Gastroesophageal sphincter (tissue), 4 donors: ENCODE measurements at regions not wholly inside any gene's neighbourhood (a gene's known extent, or its start where the extent isn't known, plus 50 kb on each side); places are given as distances from the start of the nearest gene placed in this dataset.

Experiments used
- ATAC-seq: fragments of 150-250 bp; one replicate; pipeline ENCODE4 v1.9.1; 2016; ENCODE audit warnings: mild to moderate bottlenecking, moderate library complexity
- H3K27ac ChIP-seq, 4 donors: fragments of 200-600 bp; sonication (generic) in 3 of 4; 1 replicate in 3 of 4; 2 replicates in 1 of 4; pipeline ENCODE4 v1.5.1; 2016 to 2019
- H3K27me3 ChIP-seq: fragments of 200-600 bp; sonication (generic); one replicate; pipeline ENCODE4 v1.5.1; 2019
- H3K36me3 ChIP-seq, 2 donors: fragments of 200-600 bp; sonication (generic); one replicate each; pipeline ENCODE4 v1.5.1; 2019; ENCODE audit warnings: control low read depth in 1 of 2
- H3K4me1 ChIP-seq, 3 donors: fragments of 200-600 bp; sonication (generic); 1 replicate in 2 of 3; 2 replicates in 1 of 3; pipeline ENCODE4 v1.5.1; 2016 to 2019; ENCODE audit warnings: control low read depth in 2 of 3
- H3K4me3 ChIP-seq, 2 donors: fragments of 200-600 bp; sonication (generic); one replicate each; pipeline ENCODE4 v1.5.1; 2019; ENCODE audit warnings: mild to moderate bottlenecking in 1 of 2, moderate library complexity in 1 of 2
- H3K9me3 ChIP-seq, 3 donors: fragments of 200-600 bp; sonication (generic); one replicate each; pipeline ENCODE4 v1.5.1; 2017 to 2019; ENCODE audit warnings: control low read depth in 2 of 3
- EP300 ChIP-seq: sonication (generic); formaldehyde crosslinking; IDR thresholded peaks from one replicate; pipeline ENCODE4 v1.6.1; 2017; ENCODE audit warnings: antibody characterized with exemption, mild to moderate bottlenecking
- POLR2A ChIP-seq, 2 donors: fragments of 450-650 bp; IDR thresholded peaks; one replicate each; pipeline ENCODE4 v1.6.1; 2017; ENCODE audit warnings: antibody characterized with exemption in 2 of 2, mild to moderate bottlenecking in 2 of 2, moderate library complexity in 1 of 2
- POLR2AphosphoS5 ChIP-seq: sonication (generic); formaldehyde crosslinking; IDR thresholded peaks from one replicate; pipeline ENCODE4 v1.6.1; 2017; ENCODE audit warnings: antibody characterized with exemption
- WGBS, 2 donors: methylation state at CpG; one replicate each; pipeline ENCODE4 v1.1.5; 2018; ENCODE audit warnings: low coverage in 1 of 2; 5-methylcytosine and 5-hydroxymethylcytosine counted together
- TF ChIP-seq, protein P1 (sequence below), 4 experiments: fragments of 200-600 bp in 2 of 4; fragments of 450-650 bp in 2 of 4; sonication (generic) in 1 of 4; IDR thresholded peaks; one replicate each; pipeline ENCODE4 v1.5.1; 2017 to 2019; ENCODE audit warnings: antibody characterized with exemption in 4 of 4, mild to moderate bottlenecking in 2 of 4, moderate library complexity in 2 of 4

- Histone ChIP-seq H3K9me3 (no peaks in the 10 kb centered on the region), H3K4me1 (peaks cover 9 to 52% (median 18%) of the 10 kb centered on the region in 3 donors), H3K27ac (peak overlapping the region; percentile 75 to 88 (median 82)), H3K27me3 (no peaks in the 10 kb centered on the region), H3K36me3 (no peaks in the 10 kb centered on the region), H3K4me3 (no peak overlapping the region)
- TF ChIP-seq EP300 (no peak), POLR2AphosphoS5 (no peak), POLR2A (IDR thresholded peaks at IDR 0.05) (no peak)
- TF ChIP-seq, protein P1, sequence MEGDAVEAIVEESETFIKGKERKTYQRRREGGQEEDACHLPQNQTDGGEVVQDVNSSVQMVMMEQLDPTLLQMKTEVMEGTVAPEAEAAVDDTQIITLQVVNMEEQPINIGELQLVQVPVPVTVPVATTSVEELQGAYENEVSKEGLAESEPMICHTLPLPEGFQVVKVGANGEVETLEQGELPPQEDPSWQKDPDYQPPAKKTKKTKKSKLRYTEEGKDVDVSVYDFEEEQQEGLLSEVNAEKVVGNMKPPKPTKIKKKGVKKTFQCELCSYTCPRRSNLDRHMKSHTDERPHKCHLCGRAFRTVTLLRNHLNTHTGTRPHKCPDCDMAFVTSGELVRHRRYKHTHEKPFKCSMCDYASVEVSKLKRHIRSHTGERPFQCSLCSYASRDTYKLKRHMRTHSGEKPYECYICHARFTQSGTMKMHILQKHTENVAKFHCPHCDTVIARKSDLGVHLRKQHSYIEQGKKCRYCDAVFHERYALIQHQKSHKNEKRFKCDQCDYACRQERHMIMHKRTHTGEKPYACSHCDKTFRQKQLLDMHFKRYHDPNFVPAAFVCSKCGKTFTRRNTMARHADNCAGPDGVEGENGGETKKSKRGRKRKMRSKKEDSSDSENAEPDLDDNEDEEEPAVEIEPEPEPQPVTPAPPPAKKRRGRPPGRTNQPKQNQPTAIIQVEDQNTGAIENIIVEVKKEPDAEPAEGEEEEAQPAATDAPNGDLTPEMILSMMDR (IDR thresholded peaks at IDR 0.05): no peak
- WGBS, 2 donors: 30 to 35% methylated on average over 2 to 4 of the region's 5 CpGs
- peak; percentile 21 for ATAC-seq
These were observed 243.4 kb upstream of the PIK3R1 start for GRCh38 chr5:67971971-67972821.

GRCh38 chr5:67971223-67971830 is 244.2 kb upstream of the PIK3R1 start:
- TF ChIP-seq, protein P1 (IDR thresholded peaks at IDR 0.05): peak in 1 of 4 experiments; percentile 7
- TF ChIP-seq POLR2A (IDR thresholded peaks at IDR 0.05): no peak
- TF ChIP-seq EP300: no peak
- peak; percentile 91 for TF ChIP-seq POLR2AphosphoS5
- Histone ChIP-seq H3K27ac (peak overlapping the region; percentile 75 to 88 (median 82)), H3K36me3 (no peaks in the 10 kb centered on the region), H3K4me3 (no peak overlapping the region), H3K4me1 (peaks cover 9 to 43% (median 18%) of the 10 kb centered on the region in 3 donors), H3K27me3 (no peaks in the 10 kb centered on the region), H3K9me3 (no peaks in the 10 kb centered on the region)
- ATAC-seq: peak; percentile 87
- 9 to 16% methylated on average over 4 of the region's 4 CpGs for WGBS, 2 donors

DNA sequence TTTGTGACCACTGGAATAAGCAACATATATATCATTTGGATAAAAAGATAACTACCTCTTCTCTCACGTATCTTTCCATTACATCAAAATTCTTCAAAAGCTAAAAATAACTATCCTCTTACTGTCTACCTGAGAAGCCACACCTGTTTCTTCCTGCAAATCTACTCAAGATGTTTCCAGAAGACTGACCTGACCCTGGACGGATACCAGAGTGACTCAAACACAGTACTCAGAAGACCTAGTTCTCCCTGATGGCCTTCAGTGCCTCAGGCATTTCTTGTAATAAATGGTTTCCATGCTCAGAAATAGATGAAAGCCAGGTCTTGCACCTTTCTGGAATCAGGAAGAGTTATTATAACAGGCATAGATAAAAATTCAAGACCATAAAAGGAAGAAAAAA is 245.9 kb upstream of the PIK3R1 start:
- 75 to 77% methylated on average over 2 of the region's 2 CpGs for WGBS, 2 donors

GRCh38 chr5:67969176-67969575 is 246.4 kb upstream of the PIK3R1 start:
- H3K4me1 ChIP-seq: peaks cover 9 to 35% (median 18%) of the 10 kb centered on the region in 3 donors
- ATAC-seq: no peak
- H3K27ac ChIP-seq: no peak overlapping the region
- H3K9me3 ChIP-seq: no peaks in the 10 kb centered on the region
- H3K36me3 ChIP-seq: no peaks in the 10 kb centered on the region
- no peak for TF ChIP-seq EP300
- no peak for TF ChIP-seq POLR2A (IDR thresholded peaks at IDR 0.05)
- TF ChIP-seq POLR2AphosphoS5: no peak
- TF ChIP-seq, protein P1 (IDR thresholded peaks at IDR 0.05): no peak
- H3K27me3 ChIP-seq: no peaks in the 10 kb centered on the region
- no peak overlapping the region for H3K4me3 ChIP-seq
- WGBS, 2 donors: 80% methylated on average over 2 of the region's 2 CpGs

More for the DNA sequence above, 245.9 kb upstream of the PIK3R1 start:
- TF ChIP-seq POLR2A (IDR thresholded peaks at IDR 0.05) (no peak), POLR2AphosphoS5 (no peak), EP300 (no peak)
- TF ChIP-seq, protein P1 (IDR thresholded peaks at IDR 0.05): no peak
- Histone ChIP-seq H3K27ac (no peak overlapping the region), H3K4me1 (peaks cover 9 to 40% (median 18%) of the 10 kb centered on the region in 3 donors), H3K9me3 (no peaks in the 10 kb centered on the region), H3K27me3 (no peaks in the 10 kb centered on the region), H3K4me3 (no peak overlapping the region), H3K36me3 (no peaks in the 10 kb centered on the region)
- no peak for ATAC-seq
